Omental fat pad (tissue), 3 donors: ENCODE measurements at regions not wholly inside any gene's neighbourhood (a gene's known extent, or its start where the extent isn't known, plus 50 kb on each side); places are given as distances from the start of the nearest gene placed in this dataset.

ENCODE experiments used
- ATAC-seq: fragments of 150-250 bp; one replicate; pipeline ENCODE4 v1.9.1; 2016; ENCODE audit warnings: mild to moderate bottlenecking, moderate library complexity; ENCODE audit not compliant: low FRiP score
- DNase-seq: peaks from one replicate; pipeline ENCODE4 v3.0.0-alpha.2; 2019; ENCODE audit warnings: low spot score
- CTCF ChIP-seq, 3 donors: fragments of 450-650 bp; IDR thresholded peaks; one replicate each; pipeline ENCODE4 v1.5.1; 2016 to 2017; ENCODE audit warnings: antibody characterized with exemption in 3 of 3, mild to moderate bottlenecking in 3 of 3, moderate library complexity in 2 of 3

GRCh38 chr13:54958781-54959180, 1930.2 kb downstream of the OLFM4 start:
- ATAC-seq (no peak), DNase-seq (no peak)
- TF ChIP-seq CTCF (IDR thresholded peaks at IDR 0.05), result no peak

- ATAC-seq (no peak), DNase-seq (no peak)
- no peak for TF ChIP-seq CTCF (IDR thresholded peaks at IDR 0.05)
Observed at GRCh38 chr13:54965881-54966280, 1937.3 kb downstream of the OLFM4 start.

- DNase-seq (no peak), ATAC-seq (no peak)
- no peak for TF ChIP-seq CTCF (IDR thresholded peaks at IDR 0.05)
Observed at GRCh38 chr13:54972838-54973237, 1944.2 kb downstream of the OLFM4 start.

GRCh38 chr13:54975676-54976075, 1947.1 kb downstream of the OLFM4 start:
- ATAC-seq (no peak), DNase-seq (no peak)
- TF ChIP-seq CTCF (IDR thresholded peaks at IDR 0.05), result no peak

GRCh38 chr13:54980651-54981050, 1952.0 kb downstream of the OLFM4 start:
- ATAC-seq, result no peak
- no peak for TF ChIP-seq CTCF (IDR thresholded peaks at IDR 0.05)
- no peak for DNase-seq

- TF ChIP-seq CTCF (IDR thresholded peaks at IDR 0.05), result no peak
- DNase-seq (no peak), ATAC-seq (no peak)
Observed at GRCh38 chr13:54989418-54989817, 1960.8 kb downstream of the OLFM4 start.

GRCh38 chr13:54999399-54999907, 1970.8 kb downstream of the OLFM4 start:
- no peak for TF ChIP-seq CTCF (IDR thresholded peaks at IDR 0.05)
- ATAC-seq (no peak), DNase-seq (no peak)
